Right renal pelvis (tissue), 4 donors: ENCODE measurements at regions not wholly inside any gene's neighbourhood (a gene's known extent, or its start where the extent isn't known, plus 50 kb on each side); places are given as distances from the start of the nearest gene placed in this dataset.
A peak's percentile ranks its signal among the peaks of the same experiment; 100 is the strongest.

Source experiments
- DNase-seq, 4 donors: peaks; one replicate each; pipeline ENCODE4 v3.0.0-alpha.2; 2013; ENCODE audit warnings: low read depth in 4 of 4, low spot score in 3 of 4, missing footprints in 1 of 4

- no peak for DNase-seq
Observed at GRCh38 chr3:72698154-72698917, 149.9 kb downstream of the SHQ1 start.

DNA sequence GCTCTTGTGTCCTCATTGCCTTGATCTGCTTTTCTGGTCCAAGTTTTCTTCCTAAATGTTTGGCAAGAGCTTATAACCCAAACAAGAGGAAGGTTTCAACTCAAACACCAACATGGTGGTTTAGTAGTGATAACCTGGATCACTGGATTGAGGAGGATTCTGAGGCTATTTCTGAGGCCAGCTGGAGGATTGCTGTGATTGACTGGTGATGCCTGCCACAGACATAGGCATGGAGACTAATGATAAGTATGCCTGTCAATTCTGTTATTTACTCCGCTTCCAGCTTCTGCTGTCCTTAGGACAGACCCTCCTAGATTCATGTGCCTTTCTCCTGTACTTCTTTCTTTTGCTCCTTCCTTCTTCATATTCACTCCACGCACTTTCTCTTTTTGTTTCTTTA, 150.5 kb downstream of the SHQ1 start:
- DNase-seq, result no peak

GRCh38 chr3:72696815-72697214, 151.4 kb downstream of the SHQ1 start:
- no peak for DNase-seq

- no peak for DNase-seq
Observed at GRCh38 chr3:72694398-72694797, 153.8 kb downstream of the SHQ1 start.

DNA sequence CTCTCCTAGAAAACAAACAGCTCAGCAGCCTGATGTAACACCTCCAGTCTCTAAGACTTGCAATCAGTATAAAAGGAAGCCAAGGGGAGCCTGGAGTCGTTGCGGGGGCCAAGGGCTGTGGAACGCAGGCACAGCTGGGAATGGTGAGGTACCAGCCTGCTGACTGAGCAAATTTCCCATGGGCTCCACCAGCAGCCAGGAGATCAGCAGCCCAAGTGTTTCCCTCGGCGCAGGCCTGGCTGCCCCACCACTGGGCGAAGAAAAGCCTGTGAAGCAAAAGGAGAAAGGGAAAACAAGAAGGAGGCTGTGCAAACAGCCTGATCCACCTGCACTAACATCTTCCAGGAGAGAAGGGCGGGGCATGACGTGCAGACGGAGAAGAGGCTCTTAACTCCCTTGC, 155.3 kb downstream of the SHQ1 start:
- no peak for DNase-seq

DNA sequence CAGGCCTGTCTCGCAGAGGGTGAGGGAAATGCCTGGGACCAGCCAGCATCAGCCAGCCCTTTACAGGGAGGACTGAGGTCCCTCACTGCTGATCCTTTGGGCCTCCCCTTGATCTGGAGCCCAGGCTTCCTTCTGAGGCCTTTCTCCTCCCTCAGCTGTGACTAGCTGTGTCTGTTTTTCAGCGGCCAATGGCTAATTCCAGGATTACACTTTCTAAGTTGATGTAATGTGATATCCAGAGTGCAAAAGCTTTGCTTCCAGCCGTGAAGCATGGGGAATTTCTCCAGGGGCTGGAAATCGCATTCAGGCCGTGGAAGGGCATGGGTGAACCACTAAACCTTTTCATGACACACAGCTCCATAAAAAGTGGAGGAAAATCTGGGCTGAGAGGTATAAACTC, 157.6 kb downstream of the SHQ1 start:
- peak in 2 of 4 donors; percentile 24 to 34 for DNase-seq

- peak in 3 of 4 donors; percentile 28 to 43 (median 37) for DNase-seq
Observed at GRCh38 chr3:72682936-72683452, 165.3 kb downstream of the SHQ1 start.

GRCh38 chr3:72681598-72681997, 166.6 kb downstream of the SHQ1 start:
- DNase-seq, result no peak

- no peak for DNase-seq
Observed at GRCh38 chr3:72680766-72681165, 167.5 kb downstream of the SHQ1 start.

GRCh38 chr3:72679540-72680198, 168.6 kb downstream of the SHQ1 start:
- no peak for DNase-seq

- DNase-seq, result no peak
Observed at GRCh38 chr3:72678867-72679266, 169.4 kb downstream of the SHQ1 start.

DNA sequence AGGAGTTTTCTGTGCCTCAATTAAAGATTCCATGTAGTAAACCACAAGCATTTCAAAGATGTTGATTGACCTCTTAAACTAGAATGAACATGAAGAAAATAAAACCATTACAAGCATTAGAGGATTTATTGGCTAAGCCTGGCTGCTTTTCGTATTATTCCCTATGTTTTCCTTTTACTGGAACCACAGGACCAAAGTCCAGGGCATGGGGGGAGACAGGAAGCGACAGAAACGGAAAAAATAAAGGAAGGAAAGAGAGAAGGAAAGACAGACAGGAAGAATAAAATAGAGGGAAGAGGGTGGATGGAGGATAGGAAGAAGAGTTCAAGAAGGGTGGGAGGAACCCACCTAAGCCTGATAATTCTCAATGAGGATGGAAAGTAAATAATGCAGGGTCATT, 169.9 kb downstream of the SHQ1 start:
- DNase-seq, result no peak

DNA sequence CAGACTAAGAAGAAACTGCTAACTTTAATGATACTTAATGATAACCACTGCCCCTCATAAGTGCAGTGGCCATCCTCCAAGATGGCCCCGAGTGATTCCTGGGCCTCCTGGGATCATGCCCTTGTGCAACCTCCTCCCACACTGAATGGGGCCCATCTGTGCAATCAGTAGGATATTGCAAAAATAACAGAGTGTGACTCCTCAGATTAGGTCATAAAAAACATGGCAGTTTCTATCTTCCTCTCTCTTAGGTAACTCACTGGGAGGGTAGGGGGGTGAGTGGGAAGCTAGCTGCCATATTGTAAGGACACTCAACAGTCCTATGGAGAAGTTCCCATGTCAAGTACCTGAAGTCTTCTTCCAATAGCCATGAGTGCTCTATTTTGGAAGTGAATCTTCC, 173.0 kb downstream of the SHQ1 start:
- DNase-seq, result no peak

DNA sequence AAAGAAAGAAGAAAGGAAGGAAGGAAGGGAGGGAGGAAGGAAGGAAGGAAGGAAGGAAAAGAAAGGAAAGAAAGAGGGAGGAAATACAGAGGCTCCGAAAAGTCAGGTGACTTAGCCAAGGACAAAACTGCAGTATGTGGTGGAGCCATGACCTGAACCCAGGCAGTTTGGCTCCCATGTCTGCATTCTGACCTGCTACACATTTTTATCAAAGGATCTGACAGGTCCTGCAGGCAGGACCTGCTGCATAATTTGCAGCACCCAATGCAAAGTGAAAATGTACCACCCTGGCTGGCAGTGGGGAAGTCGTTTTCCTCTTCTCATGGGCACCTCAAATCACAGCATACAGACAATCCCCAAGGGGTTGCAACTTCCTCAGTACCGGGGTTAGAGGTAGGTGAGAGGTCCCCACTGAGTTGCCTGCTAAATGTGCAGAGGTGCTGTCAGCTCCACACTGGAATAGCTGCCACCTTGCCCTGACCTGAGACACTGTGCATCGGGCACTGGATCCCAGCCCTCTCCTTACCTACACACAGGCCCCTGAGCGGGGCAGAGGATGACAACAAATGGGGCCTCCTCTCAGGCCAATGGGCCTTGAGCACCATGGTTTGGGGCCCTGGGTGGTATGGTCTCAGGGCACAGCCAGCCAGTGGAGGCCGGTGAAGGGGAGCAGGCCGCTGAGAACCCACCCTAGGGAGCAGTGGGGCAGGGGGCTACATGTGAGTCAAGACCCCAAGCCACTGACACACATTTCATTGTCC, 175.1 kb downstream of the SHQ1 start:
- DNase-seq, result no peak

DNA sequence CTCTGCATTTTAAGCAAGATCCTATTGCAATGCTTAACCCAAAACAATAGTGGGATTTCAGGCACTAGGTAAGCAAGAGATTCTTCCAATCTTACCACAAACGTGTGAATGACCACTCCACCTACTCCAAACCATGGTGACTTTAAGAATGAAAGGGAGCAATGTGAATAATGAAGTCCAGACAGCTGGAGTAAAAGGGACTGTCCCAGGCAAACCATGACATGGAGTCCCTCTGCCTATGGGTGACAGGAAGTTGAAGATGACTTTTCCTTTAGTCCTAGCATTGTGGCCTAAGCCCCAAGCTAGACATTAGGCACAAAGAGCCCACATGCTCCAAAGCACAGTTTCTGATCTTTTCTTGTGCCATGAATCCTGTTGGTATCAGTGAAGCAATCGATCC, 179.0 kb downstream of the SHQ1 start:
- DNase-seq, result no peak

- no peak for DNase-seq
Observed at GRCh38 chr3:72666447-72666755, 181.8 kb downstream of the SHQ1 start.

DNA sequence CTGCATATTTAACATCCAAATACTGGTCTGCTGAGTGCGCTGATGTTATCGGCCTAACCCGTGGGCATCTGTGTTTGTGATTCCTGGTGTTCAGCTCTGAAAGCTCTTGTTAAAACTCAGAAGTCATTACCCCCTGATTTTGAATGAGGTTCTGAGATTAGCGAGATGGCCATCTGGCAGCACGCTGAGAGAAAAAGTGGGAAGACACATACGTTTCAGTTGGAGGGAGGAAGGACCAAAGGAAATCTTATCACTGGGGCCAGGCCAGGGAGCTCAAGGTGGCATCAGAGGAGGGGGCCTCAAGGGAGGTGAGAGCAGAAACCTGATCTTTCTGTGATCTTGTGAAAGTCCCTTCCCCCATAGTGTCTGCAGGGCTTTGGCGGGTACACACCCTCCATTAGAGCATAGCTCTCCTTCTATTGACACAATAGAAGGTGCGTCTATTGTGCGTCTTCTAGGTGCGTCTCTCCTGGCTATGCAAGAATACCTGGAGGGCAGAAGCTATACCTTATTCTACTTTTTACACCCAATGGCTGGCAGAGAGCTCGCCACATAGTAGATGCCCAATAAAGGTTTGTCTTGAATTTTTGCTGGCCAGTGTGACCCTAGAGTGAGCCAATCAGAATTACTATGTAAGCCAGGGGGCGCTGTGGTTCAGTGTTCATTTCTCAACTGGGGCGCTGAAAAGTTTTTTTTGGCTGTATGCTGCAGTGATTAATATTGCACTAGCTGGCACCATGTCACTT, 182.4 kb downstream of the SHQ1 start:
- DNase-seq, result no peak

DNA sequence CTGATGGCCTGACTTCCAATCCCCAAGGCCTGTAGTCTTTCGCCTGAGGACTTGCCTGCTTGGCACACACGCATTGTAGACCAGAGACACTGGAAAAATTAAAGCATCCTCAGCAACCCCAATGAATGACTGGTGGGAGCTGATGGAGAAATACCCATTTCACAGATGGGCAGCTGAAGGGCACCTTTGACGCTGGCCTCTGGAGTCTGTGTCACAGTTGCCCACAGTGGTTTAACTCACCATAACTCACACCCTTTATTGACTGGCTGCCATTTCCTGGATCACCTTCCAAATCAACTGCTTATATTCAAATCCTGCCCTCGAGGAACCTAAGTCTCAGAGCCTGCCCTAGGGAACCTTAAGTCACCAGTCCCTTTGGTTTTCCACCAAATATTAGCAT, 183.1 kb downstream of the SHQ1 start:
- no peak for DNase-seq

DNA sequence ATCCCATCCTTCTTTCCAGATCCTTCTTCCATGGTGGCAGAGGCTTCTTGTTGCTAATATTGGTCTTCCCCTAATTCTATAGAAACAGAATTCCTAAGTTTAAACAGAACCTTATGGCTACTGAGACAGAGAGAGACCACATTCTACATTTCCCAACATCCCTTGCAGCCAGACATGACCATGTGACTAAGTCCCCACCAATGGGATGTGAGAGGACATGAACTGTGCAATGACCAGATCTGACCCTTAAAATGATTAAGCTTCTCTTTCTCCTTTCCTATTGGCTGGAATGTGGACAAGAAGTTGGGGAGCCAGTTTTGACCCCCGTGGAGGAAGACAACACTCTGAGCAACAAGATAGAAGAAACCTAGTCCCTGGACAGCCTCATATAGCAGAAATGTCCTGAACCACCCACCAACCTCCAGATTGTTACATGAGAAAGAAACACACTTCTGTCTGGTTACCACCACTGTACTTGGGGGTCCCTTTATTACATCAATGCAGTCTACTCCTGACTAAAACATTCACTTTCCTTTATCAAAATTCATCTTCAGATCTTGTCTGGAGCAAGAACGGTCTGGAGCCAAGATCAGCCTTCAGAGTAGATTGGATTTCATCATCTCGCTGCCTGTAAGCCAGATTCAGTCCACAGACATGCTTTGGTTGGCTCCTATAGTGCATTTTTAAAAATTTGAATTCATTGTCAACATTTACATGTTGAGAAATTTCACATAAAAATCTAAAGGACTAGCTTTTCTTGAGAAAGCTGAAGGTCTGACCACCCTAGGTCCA, 183.9 kb downstream of the SHQ1 start:
- DNase-seq, result no peak

GRCh38 chr3:72663429-72663828, 184.8 kb downstream of the SHQ1 start:
- no peak for DNase-seq
